GM12891 (cell line): ENCODE measurements at regions not wholly inside any gene's neighbourhood (a gene's known extent, or its start where the extent isn't known, plus 50 kb on each side); places are given as distances from the start of the nearest gene placed in this dataset.

Source experiments
- DNase-seq: peaks from one replicate; pipeline ENCODE4 v3.0.0; 2011; ENCODE audit warnings: low spot score; ENCODE audit not compliant: insufficient read length
- FAIRE-seq: peaks from 2 replicates; lab custom pipeline; 2011; peaks lifted over from hg19 to GRCh38; lab: Jason Lieb, UNC
- PAX5 ChIP-seq: IDR thresholded peaks from 2 replicates; pipeline ENCODE4 v1.6.1; 2011; ENCODE audit warnings: low read length, moderate library complexity, mild to moderate bottlenecking; ENCODE audit not compliant: insufficient read depth, severe bottlenecking
- POLR2A ChIP-seq: IDR thresholded peaks from 2 replicates; pipeline ENCODE4 v1.6.1; 2011; ENCODE audit warnings: low read depth, low read length, control low read depth
- POLR2AphosphoS5 ChIP-seq: IDR thresholded peaks from 2 replicates; pipeline ENCODE4 v1.6.1; 2011; ENCODE audit warnings: low read depth, low read length, control low read depth
- POU2F2 ChIP-seq: IDR thresholded peaks from 2 replicates; pipeline ENCODE4 v1.6.1; 2011; ENCODE audit warnings: low read depth, mild to moderate bottlenecking, control low read depth, low read length, moderate library complexity
- SPI1 ChIP-seq: IDR thresholded peaks from 2 replicates; pipeline ENCODE4 v1.6.1; 2011; ENCODE audit warnings: low read depth, low read length, control low read depth
- TAF1 ChIP-seq: IDR thresholded peaks from 2 replicates; pipeline ENCODE4 v1.6.1; 2011; ENCODE audit warnings: low read depth, low read length, control low read depth

DNA sequence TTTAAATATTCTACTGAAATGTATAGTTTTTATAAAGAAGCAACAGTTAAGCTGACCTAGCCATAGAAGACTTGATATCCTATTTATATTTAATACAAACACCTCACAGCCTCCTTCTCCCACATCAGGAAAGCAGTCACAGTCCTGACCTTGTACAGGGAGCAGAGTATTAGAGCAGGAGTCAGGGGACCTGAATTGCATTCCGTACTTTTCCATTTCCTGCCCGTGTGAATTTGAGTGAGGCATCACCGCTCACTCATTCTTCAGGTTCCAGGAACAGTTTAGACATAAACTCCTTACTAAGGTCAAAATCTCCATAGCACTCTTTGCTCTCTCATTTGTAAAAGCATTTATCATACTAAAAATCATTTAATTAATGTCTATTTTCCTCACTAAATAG is 482.5 kb upstream of the FAT3 start:
- FAIRE-seq (no peak), DNase-seq (no peak)
- no peak for TF ChIP-seq POLR2A
- TF ChIP-seq POLR2AphosphoS5: no peak
- no peak for TF ChIP-seq TAF1
- no peak for TF ChIP-seq SPI1
- no peak for TF ChIP-seq POU2F2
- no peak for TF ChIP-seq PAX5

DNA sequence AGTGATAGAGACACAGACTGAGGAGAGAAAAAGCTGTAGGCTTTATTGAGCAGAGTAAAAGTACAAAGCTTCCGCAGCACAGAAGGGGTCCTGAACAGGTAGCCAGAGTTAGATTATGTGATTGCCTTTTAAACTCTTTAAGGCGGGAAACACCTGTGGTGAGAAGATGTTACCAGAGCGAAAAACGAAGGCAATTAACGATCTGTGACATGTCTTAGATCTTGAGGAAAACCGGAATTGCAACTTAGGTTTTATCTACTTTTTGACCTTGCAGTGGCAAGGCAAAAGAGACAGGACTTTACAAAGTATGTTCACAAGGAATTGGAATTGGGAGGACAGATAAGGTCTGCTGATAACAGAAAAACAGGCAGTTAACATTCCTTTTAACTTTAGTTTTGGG is 493.6 kb upstream of the FAT3 start:
- FAIRE-seq (no peak), DNase-seq (no peak)
- no peak for TF ChIP-seq SPI1
- TF ChIP-seq POLR2A: no peak
- TF ChIP-seq TAF1: no peak
- no peak for TF ChIP-seq POU2F2
- TF ChIP-seq POLR2AphosphoS5: no peak
- TF ChIP-seq PAX5: no peak

DNA sequence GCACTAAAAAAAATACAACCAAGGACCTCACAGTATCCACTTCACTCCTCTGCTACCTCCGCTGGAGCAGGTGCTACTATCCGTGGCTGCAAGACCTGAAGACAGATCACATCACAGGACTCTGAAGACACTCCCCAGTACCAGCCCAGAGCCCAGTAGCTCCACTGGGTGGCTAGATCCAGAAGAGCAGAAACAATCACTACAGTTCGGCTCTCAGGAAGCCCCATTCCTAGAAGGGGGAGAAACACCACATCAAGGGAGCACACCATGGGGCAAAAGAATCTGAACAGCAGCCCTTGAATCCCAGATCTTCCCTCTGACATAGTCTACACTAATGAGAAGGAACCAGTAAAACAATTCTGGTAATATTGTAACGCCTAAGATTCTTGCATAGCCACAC is 494.0 kb upstream of the FAT3 start:
- no peak for FAIRE-seq
- TF ChIP-seq TAF1 (no peak), SPI1 (no peak), PAX5 (no peak)
- no peak for DNase-seq

DNA sequence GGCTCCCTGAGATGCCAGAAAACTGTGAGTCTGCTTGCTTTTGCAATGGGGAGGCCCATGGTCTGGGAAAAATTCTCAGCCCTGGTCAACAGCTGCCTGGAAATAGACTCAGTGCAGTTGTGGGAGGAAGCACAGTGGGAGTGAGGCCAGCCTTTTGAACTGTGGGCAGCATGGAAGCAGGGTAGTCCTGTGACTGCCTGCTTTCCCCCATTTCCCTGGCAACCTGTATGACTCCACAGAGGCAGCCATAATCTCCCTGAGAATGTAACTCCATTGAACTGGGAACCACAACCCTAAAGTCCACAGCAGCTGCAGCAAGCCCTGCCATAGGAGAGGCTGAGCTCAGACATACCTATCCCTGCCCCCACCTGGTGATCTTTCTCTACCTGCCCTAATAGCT is 494.6 kb upstream of the FAT3 start:
- FAIRE-seq (no peak), DNase-seq (no peak)
- TF ChIP-seq POU2F2 (no peak), POLR2AphosphoS5 (no peak), PAX5 (no peak), TAF1 (no peak), SPI1 (no peak), POLR2A (no peak)

DNA sequence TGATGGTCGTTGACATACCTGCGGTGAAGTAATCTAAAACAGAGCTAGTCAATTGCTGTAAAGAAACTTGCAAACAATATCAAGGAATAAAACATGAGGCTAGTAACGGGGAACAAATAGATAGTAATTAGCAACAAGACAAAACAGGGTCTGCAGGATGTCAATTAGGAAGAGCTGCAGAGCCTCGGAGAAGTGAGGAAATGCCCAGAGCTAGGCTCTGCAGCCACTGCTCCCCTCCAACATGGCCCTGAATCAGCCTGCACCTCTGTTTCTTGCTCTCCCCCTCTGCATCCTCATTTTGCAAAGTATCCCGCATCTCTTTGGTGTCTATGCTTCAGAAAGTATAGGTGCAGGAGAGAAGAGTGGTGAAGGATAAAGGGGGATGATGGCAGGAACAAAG is 507.4 kb upstream of the FAT3 start:
- FAIRE-seq: no peak
- no peak for DNase-seq
- TF ChIP-seq POLR2AphosphoS5: no peak
- no peak for TF ChIP-seq SPI1
- no peak for TF ChIP-seq POLR2A
- no peak for TF ChIP-seq PAX5
- TF ChIP-seq TAF1: no peak
- TF ChIP-seq POU2F2: no peak

DNA sequence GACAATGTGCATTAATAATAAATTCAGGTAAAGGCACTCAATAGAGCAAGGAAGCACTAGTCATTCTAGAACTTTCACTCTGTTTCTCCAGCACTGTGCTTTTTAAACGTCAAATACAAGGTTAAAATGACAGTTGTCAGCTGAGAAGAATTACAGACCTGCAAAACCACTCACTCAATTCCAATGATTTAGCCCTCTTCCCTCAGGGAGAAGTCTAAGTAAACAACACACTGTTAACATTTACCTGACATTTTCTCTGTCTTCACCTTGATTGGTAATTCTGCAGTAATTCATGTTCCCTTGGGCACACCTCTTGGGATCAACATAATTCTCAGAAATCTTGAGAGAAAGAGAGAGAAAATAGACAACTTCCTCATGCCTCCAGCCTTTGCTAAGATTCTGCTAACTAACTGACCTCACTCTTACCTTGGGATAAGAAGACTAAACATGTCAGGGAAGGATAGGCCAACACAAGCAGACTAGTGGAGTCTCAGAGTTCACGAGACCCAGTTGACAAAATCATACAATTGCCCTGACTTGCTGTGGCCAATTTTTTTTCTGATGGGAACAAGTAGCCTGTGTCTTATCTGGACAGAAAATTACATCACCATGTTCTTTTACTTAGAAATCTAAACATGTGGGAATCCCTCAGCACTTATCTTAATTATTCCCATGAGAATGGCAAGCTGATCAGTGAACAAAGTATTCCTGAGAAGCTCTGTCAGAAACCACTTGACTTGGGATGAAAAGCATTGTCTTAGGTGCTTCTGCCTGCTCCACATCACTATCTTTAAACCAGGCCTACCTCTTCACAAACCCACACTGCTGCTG is 516.8 kb upstream of the FAT3 start:
- no peak for FAIRE-seq
- DNase-seq: no peak
- no peak for TF ChIP-seq POU2F2
- no peak for TF ChIP-seq POLR2A
- TF ChIP-seq TAF1: no peak
- no peak for TF ChIP-seq SPI1
- no peak for TF ChIP-seq PAX5
- no peak for TF ChIP-seq POLR2AphosphoS5

DNA sequence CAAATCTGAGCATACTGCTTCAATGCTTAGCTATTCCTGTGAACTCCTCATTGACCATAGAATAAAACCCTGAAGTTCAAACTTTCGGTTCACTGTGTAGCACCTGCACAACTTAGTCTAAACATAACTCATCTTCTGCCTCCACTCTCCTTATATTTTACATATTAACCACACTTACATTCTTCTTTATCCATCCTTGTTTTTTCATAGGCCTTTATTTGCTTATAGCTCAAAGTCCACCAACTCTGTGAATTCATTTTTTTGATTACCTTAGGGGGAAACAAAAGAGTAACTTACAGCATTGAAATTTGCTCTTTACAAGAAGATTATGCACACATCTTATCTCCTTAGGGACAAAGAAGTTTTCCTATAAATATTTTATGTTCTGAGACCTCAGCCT is 521.6 kb upstream of the FAT3 start:
- FAIRE-seq: no peak
- TF ChIP-seq POLR2AphosphoS5 (no peak), SPI1 (no peak), POLR2A (no peak), POU2F2 (no peak), TAF1 (no peak), PAX5 (no peak)
- DNase-seq: no peak

DNA sequence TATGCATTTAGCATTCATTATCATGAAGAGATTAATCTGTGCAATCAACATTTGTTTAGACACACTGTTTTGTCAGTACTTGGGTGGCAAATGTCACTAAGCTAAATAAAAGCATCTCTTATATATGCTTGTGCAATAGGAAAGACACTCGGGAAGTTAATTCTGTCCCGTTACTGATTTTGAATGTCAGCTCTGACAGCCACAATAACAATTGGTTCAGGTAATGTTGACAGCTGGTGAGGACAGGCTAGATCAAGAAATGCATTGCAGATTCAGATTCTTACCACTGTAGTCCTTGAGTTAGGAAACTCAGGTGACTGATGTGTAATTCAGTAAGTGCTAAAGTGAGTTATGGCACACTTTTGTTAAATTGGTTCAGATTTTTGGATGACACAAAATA is 523.8 kb upstream of the FAT3 start:
- no peak for FAIRE-seq
- no peak for TF ChIP-seq POLR2A
- no peak for TF ChIP-seq SPI1
- TF ChIP-seq TAF1: no peak
- no peak for TF ChIP-seq POU2F2
- TF ChIP-seq PAX5: no peak
- TF ChIP-seq POLR2AphosphoS5: no peak
- DNase-seq: no peak

DNA sequence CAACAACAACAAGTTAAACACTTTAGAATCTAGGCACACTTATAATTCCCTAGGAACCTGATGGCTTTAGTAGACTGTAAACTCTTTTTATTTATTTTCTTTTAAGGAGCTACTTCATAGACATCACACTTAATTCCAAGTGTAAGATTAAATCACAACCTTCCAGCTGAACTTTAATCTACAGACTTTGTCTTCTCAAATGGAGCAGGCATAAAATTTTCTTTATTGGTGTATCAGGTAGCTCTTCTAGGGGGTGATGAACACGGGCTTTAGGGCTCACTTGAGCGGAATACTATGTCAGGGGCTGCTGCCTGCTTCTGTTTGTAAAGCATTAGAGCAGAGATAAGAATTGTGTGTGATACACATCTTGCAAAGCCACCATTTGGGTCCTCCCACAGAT is 525.8 kb upstream of the FAT3 start:
- FAIRE-seq (no peak), DNase-seq (no peak)
- TF ChIP-seq POLR2A (no peak), PAX5 (no peak), POU2F2 (no peak), SPI1 (no peak), TAF1 (no peak), POLR2AphosphoS5 (no peak)

DNA sequence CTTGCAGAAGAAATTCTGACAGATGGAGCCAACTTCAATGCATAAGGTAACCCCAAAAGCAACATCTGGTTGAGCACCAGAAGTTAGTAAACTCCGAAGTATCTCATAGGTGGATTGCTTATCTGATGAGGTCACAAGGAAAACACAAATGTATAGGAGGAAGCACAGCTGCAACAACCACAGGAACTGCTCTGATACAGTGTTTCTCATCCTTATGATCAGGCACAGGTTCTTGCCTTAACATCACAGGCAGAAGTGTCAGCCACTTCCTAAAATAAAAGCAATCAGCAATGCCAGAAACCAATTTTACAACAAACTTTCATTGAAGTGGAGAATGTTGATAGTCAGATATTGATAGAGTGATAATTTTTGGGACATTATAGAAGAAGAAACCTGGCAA is 530.3 kb upstream of the FAT3 start:
- FAIRE-seq: no peak
- TF ChIP-seq POLR2AphosphoS5 (no peak), POU2F2 (no peak), PAX5 (no peak), SPI1 (no peak), TAF1 (no peak), POLR2A (no peak)
- DNase-seq: no peak
